ENCODE measurements at regions not wholly inside any gene's neighbourhood (a gene's known extent, or its start where the extent isn't known, plus 50 kb on each side); places are given as distances from the start of the nearest gene placed in this dataset.

GRCh38 chr13:80889829-80890228 lies 548.9 kb upstream of the SPRY2 start:
- Histone ChIP-seq H3K9ac (no peak overlapping the region), H3K4me1 (no peaks in the 10 kb centered on the region), H2AFZ (no peak overlapping the region), H3K27me3 (ENCODE audit: control insufficient read depth, insufficient read depth, low read length) (no peaks in the 10 kb centered on the region), H3K27ac (no peak overlapping the region), H3K4me3 (ENCODE audit: low read depth, low read length) (no peak overlapping the region), H3K36me3 (ENCODE audit: control insufficient read depth, insufficient read depth, low read length) (no peaks in the 10 kb centered on the region), H3K4me2 (ENCODE audit: low read length) (no peak overlapping the region), H3K79me2 (no peaks in the 10 kb centered on the region), H3K9me3 (ENCODE audit: control insufficient read depth, low read length) (no peaks in the 10 kb centered on the region)
- TF ChIP-seq CTCF (IDR thresholded peaks at IDR 0.05): no peak

- H2AFZ ChIP-seq: no peak overlapping the region
- no peaks in the 10 kb centered on the region for H3K36me3 ChIP-seq (ENCODE audit: control insufficient read depth, insufficient read depth, low read length)
- no peaks in the 10 kb centered on the region for H3K4me1 ChIP-seq
- H3K79me2 ChIP-seq: no peaks in the 10 kb centered on the region
- no peak overlapping the region for H3K27ac ChIP-seq
- H3K9me3 ChIP-seq (ENCODE audit: control insufficient read depth, low read length): no peaks in the 10 kb centered on the region
- no peaks in the 10 kb centered on the region for H3K27me3 ChIP-seq (ENCODE audit: control insufficient read depth, insufficient read depth, low read length)
- no peak for TF ChIP-seq CTCF (IDR thresholded peaks at IDR 0.05)
- no peak overlapping the region for H3K4me2 ChIP-seq (ENCODE audit: low read length)
- H3K4me3 ChIP-seq (ENCODE audit: low read depth, low read length): no peak overlapping the region
- H3K9ac ChIP-seq: no peak overlapping the region
Observed at GRCh38 chr13:80888390-80888789, 547.5 kb upstream of the SPRY2 start.

- Histone ChIP-seq H3K79me2 (no peaks in the 10 kb centered on the region), H3K27me3 (ENCODE audit: control insufficient read depth, insufficient read depth, low read length) (no peaks in the 10 kb centered on the region), H3K36me3 (ENCODE audit: control insufficient read depth, insufficient read depth, low read length) (no peaks in the 10 kb centered on the region), H3K4me2 (ENCODE audit: low read length) (no peak overlapping the region), H3K4me1 (no peaks in the 10 kb centered on the region), H3K9me3 (ENCODE audit: control insufficient read depth, low read length) (no peaks in the 10 kb centered on the region), H3K27ac (no peak overlapping the region), H2AFZ (no peak overlapping the region), H3K9ac (no peak overlapping the region), H3K4me3 (ENCODE audit: low read depth, low read length) (no peak overlapping the region)
- no peak for TF ChIP-seq CTCF (IDR thresholded peaks at IDR 0.05)
Observed at GRCh38 chr13:80884056-80884785, 543.3 kb upstream of the SPRY2 start.

GRCh38 chr13:80883545-80883944 lies 542.6 kb upstream of the SPRY2 start:
- Histone ChIP-seq H3K36me3 (ENCODE audit: control insufficient read depth, insufficient read depth, low read length) (no peaks in the 10 kb centered on the region), H2AFZ (no peak overlapping the region), H3K4me1 (no peaks in the 10 kb centered on the region), H3K9ac (no peak overlapping the region), H3K4me3 (ENCODE audit: low read depth, low read length) (no peak overlapping the region), H3K27me3 (ENCODE audit: control insufficient read depth, insufficient read depth, low read length) (no peaks in the 10 kb centered on the region), H3K79me2 (no peaks in the 10 kb centered on the region), H3K27ac (no peak overlapping the region), H3K9me3 (ENCODE audit: control insufficient read depth, low read length) (no peaks in the 10 kb centered on the region), H3K4me2 (ENCODE audit: low read length) (no peak overlapping the region)
- no peak for TF ChIP-seq CTCF (IDR thresholded peaks at IDR 0.05)

- no peak overlapping the region for H3K4me2 ChIP-seq (ENCODE audit: low read length)
- no peak overlapping the region for H3K4me3 ChIP-seq (ENCODE audit: low read depth, low read length)
- no peak overlapping the region for H2AFZ ChIP-seq
- no peak for TF ChIP-seq CTCF (IDR thresholded peaks at IDR 0.05)
- H3K27me3 ChIP-seq (ENCODE audit: control insufficient read depth, insufficient read depth, low read length): no peaks in the 10 kb centered on the region
- H3K27ac ChIP-seq: no peak overlapping the region
- no peaks in the 10 kb centered on the region for H3K4me1 ChIP-seq
- H3K79me2 ChIP-seq: no peaks in the 10 kb centered on the region
- H3K9me3 ChIP-seq (ENCODE audit: control insufficient read depth, low read length): no peaks in the 10 kb centered on the region
- H3K36me3 ChIP-seq (ENCODE audit: control insufficient read depth, insufficient read depth, low read length): no peaks in the 10 kb centered on the region
- H3K9ac ChIP-seq: no peak overlapping the region
Observed at GRCh38 chr13:80881942-80882445, 541.1 kb upstream of the SPRY2 start.
